GM12878 (cell line): ENCODE measurements at regions not wholly inside any gene's neighbourhood (a gene's known extent, or its start where the extent isn't known, plus 50 kb on each side); places are given as distances from the start of the nearest gene placed in this dataset.

ENCODE experiments used
- ATAC-seq: fragments of 200-7000 bp; cut with Tn5 transposase; 3 replicates; pipeline ENCODE4 v1.9.1; 2020; ENCODE audit warnings: mild to moderate bottlenecking, moderate library complexity
- BruUV-seq: library from RNA; stranded (reverse); fragments of 400-500 nt; replicated peaks from 2 replicates; lab custom pipeline; 2021; lab: Mats Ljungman, UMichigan
- CTCF ChIA-PET: fragments of 300-600 bp; sonication (Branson Sonifier 250); formaldehyde crosslinking; extraction: SDS; loops from one replicate; lab custom pipeline; 2021; ENCODE audit warnings: inconsistent platforms; lab: Yijun Ruan, JAX
- POLR2A ChIA-PET: fragments of 350-600 bp; formaldehyde crosslinking; extraction: SDS; loops from one replicate; lab custom pipeline; 2021; ENCODE audit warnings: inconsistent platforms; lab: Charles Lee
- RAD21 ChIA-PET: fragments of 300-600 bp; sonication (Branson Sonifier 250); formaldehyde crosslinking; loops from one replicate; lab custom pipeline; 2023; ENCODE audit warnings: antibody characterized with exemption; ENCODE audit not compliant: unreplicated experiment; lab: Charles Lee
- SMC1A ChIA-PET: fragments of 300-600 bp; sonication (Branson Sonifier 250); formaldehyde crosslinking; loops from one replicate; lab custom pipeline; 2023; ENCODE audit not compliant: unreplicated experiment, uncharacterized antibody; lab: Charles Lee
- DNase-seq: peaks from one replicate; pipeline ENCODE4 v3.0.0-alpha.2; 2011; ENCODE audit warnings: low read depth, low spot score
- FAIRE-seq: peaks from 3 replicates; lab custom pipeline; 2011; peaks lifted over from hg19 to GRCh38; lab: Jason Lieb, UNC
- H2AFZ ChIP-seq: 2 replicates; pipeline ENCODE4 v1.6.0; 2011; ENCODE audit warnings: low read depth, low read length, control low read depth; ENCODE audit not compliant: control insufficient read depth
- H3K27ac ChIP-seq: 2 replicates; pipeline ENCODE4 v1.5.1; 2011; ENCODE audit warnings: control low read depth; ENCODE audit not compliant: control insufficient read depth, insufficient read depth
- H3K27me3 ChIP-seq, 2 experiments: replicated peaks in 1 of 2; 2 replicates each; pipeline versions ENCODE4 v1.6.0 to v1.6.1; 2011; ENCODE audit warnings: low read length in 1 of 2; ENCODE audit not compliant: control insufficient read depth in 2 of 2, insufficient read depth in 2 of 2
- H3K36me3 ChIP-seq, 2 experiments: 2 replicates each; pipeline ENCODE4 v1.5.1; 2011; ENCODE audit warnings: low read length in 1 of 2; ENCODE audit not compliant: control insufficient read depth in 2 of 2, insufficient read depth in 2 of 2
- H3K4me1 ChIP-seq: 2 replicates; pipeline ENCODE4 v1.6.1; 2011; ENCODE audit warnings: mild to moderate bottlenecking, low read length, moderate library complexity, mixed read lengths; ENCODE audit not compliant: control insufficient read depth, insufficient read depth
- H3K4me2 ChIP-seq: 2 replicates; pipeline ENCODE4 v1.6.0; 2011; ENCODE audit warnings: control low read depth; ENCODE audit not compliant: control insufficient read depth, insufficient read depth
- H3K4me3 ChIP-seq: fragments of 200-600 bp; sonication (generic); 2 replicates; pipeline ENCODE4 v1.5.1; 2016
- H3K79me2 ChIP-seq: 2 replicates; pipeline ENCODE4 v1.6.0; 2011; ENCODE audit warnings: low read length; ENCODE audit not compliant: control insufficient read depth, insufficient read depth
- H3K9ac ChIP-seq: 2 replicates; pipeline ENCODE4 v1.8.0; 2011; ENCODE audit warnings: low read length, control low read depth, mixed read lengths; ENCODE audit not compliant: control insufficient read depth, insufficient read depth
- H3K9me3 ChIP-seq: replicated peaks from 3 replicates; pipeline ENCODE4 v1.5.1; 2011; ENCODE audit warnings: mild to moderate bottlenecking, low read length; ENCODE audit not compliant: control insufficient read depth, insufficient read depth
- H4K20me1 ChIP-seq: 2 replicates; pipeline ENCODE4 v1.6.0; 2011; ENCODE audit not compliant: control insufficient read depth, insufficient read depth
- EP300 ChIP-seq, 2 experiments: fragments of 150-350 bp in 1 of 2; IDR thresholded peaks; 2 replicates each; pipeline ENCODE4 v1.6.1; 2011 to 2012; ENCODE audit warnings: low read depth in 2 of 2, low read length in 2 of 2, borderline replicate concordance in 1 of 2, improper control_type of control experiment in 1 of 2, inconsistent platforms in 1 of 2; ENCODE audit not compliant: control insufficient read depth in 1 of 2
- HCFC1 ChIP-seq: fragments of 150-350 bp; IDR thresholded peaks from 2 replicates; pipeline ENCODE4 v1.6.1; 2014; ENCODE audit warnings: low read length
- NRF1 ChIP-seq: conservative IDR thresholded peaks from 2 replicates; pipeline ENCODE4 v1.6.1; 2011; ENCODE audit warnings: mild to moderate bottlenecking, low read depth, low read length, improper control_type of control experiment
- SREBF2 ChIP-seq: IDR thresholded peaks from 2 replicates; pipeline ENCODE4 v1.6.1; 2012; ENCODE audit warnings: mild to moderate bottlenecking, low read length
- WGBS: methylation state at CpG from one replicate; pipeline ENCODE4 v1.1.6; 2016; ENCODE audit warnings: low lambda C conversion rate; ENCODE audit not compliant: insufficient replicate concordance, insufficient coverage; ENCODE audit errors: missing lambda C conversion rate; 5-methylcytosine and 5-hydroxymethylcytosine counted together
- in situ Hi-C: fragments of 300-500 bp; cut with MboI; formaldehyde crosslinking; loops from 9 replicates; pipeline ENCODE4 v1.14.3; 2018; ENCODE audit warnings: mixed read lengths
- intact Hi-C: fragments of 100-400 bp; cut with micrococcal nuclease; formaldehyde crosslinking; loops from one replicate; pipeline ENCODE4 v1.14.2; 2022; ENCODE audit not compliant: unreplicated experiment
- TF ChIP-seq, protein P1 (sequence below): fragments of 450-650 bp; IDR thresholded peaks from 2 replicates; pipeline ENCODE4 v1.6.1; 2018; ENCODE audit warnings: mild to moderate bottlenecking, low read depth, moderate library complexity; ENCODE audit not compliant: partially characterized antibody
- TF ChIP-seq, protein P2 (sequence below): fragments of 450-650 bp; formaldehyde crosslinking; IDR thresholded peaks from 2 replicates; pipeline ENCODE4 v1.4.0; 2022; ENCODE audit warnings: mild to moderate bottlenecking, moderate library complexity

DNA sequence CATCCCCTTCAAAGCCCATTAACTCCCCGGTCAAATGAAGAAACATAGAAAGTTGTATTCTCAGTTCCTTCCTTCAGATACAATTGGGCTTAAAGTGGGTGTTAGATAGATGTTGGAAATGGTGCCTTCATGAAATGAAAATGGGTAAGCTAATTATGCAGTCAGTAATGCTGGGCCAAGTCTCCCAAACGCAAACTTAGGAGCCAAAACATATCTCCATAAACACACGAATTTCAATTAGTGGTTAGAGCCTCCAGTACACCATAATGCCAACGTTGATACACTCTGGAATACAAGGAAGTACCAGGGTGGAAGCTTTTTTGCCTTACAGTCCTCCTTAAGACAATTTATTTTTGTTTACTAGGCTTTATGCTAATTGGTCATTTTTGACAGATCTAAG is 1059.0 kb downstream of the TUSC7 start:
- in situ Hi-C loops = no loop called here
- no peaks in the 10 kb centered on the region for H3K27me3 ChIP-seq
- no peaks in the 10 kb centered on the region for H3K9me3 ChIP-seq
- H3K4me1 ChIP-seq = no peaks in the 10 kb centered on the region
- FAIRE-seq (no peak), ATAC-seq (no peak), DNase-seq (no peak)
- no peaks in the 10 kb centered on the region for H3K79me2 ChIP-seq
- no peak overlapping the region for H3K4me2 ChIP-seq
- ChIA-PET SMC1A (no interaction called here), CTCF (no interaction called here), POLR2A (no interaction called here), RAD21 (no interaction called here)
- intact Hi-C loops = no loop called here
- no peak overlapping the region for H3K4me3 ChIP-seq
- no peaks in the 10 kb centered on the region for H4K20me1 ChIP-seq
- BruUV-seq = no TSS peak
- H2AFZ ChIP-seq = no peak overlapping the region
- no peaks in the 10 kb centered on the region for H3K36me3 ChIP-seq
- 3% methylated on average over 4 of the region's 4 CpGs for WGBS
- H3K9ac ChIP-seq = no peak overlapping the region
- no peak for TF ChIP-seq NRF1
- TF ChIP-seq SREBF2 = no peak
- TF ChIP-seq, protein P1, sequence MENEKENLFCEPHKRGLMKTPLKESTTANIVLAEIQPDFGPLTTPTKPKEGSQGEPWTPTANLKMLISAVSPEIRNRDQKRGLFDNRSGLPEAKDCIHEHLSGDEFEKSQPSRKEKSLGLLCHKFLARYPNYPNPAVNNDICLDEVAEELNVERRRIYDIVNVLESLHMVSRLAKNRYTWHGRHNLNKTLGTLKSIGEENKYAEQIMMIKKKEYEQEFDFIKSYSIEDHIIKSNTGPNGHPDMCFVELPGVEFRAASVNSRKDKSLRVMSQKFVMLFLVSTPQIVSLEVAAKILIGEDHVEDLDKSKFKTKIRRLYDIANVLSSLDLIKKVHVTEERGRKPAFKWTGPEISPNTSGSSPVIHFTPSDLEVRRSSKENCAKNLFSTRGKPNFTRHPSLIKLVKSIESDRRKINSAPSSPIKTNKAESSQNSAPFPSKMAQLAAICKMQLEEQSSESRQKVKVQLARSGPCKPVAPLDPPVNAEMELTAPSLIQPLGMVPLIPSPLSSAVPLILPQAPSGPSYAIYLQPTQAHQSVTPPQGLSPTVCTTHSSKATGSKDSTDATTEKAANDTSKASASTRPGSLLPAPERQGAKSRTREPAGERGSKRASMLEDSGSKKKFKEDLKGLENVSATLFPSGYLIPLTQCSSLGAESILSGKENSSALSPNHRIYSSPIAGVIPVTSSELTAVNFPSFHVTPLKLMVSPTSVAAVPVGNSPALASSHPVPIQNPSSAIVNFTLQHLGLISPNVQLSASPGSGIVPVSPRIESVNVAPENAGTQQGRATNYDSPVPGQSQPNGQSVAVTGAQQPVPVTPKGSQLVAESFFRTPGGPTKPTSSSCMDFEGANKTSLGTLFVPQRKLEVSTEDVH = no peak
- no peak for TF ChIP-seq EP300 (IDR thresholded peaks at IDR 0.05; ENCODE audit: borderline replicate concordance in 1 of 2, control insufficient read depth in 1 of 2, low read depth in 2 of 2, low read length in 2 of 2)
- TF ChIP-seq, protein P2, sequence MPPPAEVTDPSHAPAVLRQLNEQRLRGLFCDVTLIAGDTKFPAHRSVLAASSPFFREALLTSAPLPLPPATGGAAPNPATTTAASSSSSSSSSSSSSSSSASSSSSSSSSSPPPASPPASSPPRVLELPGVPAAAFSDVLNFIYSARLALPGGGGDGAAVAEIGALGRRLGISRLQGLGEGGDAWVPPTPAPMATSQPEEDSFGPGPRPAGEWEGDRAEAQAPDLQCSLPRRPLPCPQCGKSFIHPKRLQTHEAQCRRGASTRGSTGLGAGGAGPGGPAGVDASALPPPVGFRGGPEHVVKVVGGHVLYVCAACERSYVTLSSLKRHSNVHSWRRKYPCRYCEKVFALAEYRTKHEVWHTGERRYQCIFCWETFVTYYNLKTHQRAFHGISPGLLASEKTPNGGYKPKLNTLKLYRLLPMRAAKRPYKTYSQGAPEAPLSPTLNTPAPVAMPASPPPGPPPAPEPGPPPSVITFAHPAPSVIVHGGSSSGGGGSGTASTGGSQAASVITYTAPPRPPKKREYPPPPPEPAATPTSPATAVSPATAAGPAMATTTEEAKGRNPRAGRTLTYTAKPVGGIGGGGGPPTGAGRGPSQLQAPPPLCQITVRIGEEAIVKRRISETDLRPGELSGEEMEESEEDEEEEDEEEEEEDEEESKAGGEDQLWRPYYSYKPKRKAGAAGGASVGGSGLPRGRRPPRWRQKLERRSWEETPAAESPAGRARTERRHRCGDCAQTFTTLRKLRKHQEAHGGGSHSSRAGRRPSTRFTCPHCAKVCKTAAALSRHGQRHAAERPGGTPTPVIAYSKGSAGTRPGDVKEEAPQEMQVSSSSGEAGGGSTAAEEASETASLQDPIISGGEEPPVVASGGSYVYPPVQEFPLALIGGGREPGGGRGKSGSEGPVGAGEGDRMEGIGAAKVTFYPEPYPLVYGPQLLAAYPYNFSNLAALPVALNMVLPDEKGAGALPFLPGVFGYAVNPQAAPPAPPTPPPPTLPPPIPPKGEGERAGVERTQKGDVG = no peak
- no peak for TF ChIP-seq HCFC1
- no peak overlapping the region for H3K27ac ChIP-seq
